HEK293T (cell line): ENCODE measurements at regions not wholly inside any gene's neighbourhood (a gene's known extent, or its start where the extent isn't known, plus 50 kb on each side); places are given as distances from the start of the nearest gene placed in this dataset.

ENCODE experiments used
- ELF4 ChIP-seq: fragments of 450-650 bp; IDR thresholded peaks from 2 replicates; pipeline ENCODE4 v1.6.1; 2017; ENCODE audit warnings: antibody characterized with exemption
- FOXA1 ChIP-seq: fragments of 450-650 bp; IDR thresholded peaks from 2 replicates; pipeline ENCODE4 v1.6.1; 2016; ENCODE audit warnings: mild to moderate bottlenecking
- HDGF ChIP-seq: fragments of 450-650 bp; IDR thresholded peaks from 2 replicates; pipeline ENCODE4 v1.6.1; 2017; ENCODE audit warnings: antibody characterized with exemption, borderline replicate concordance
- LEF1 ChIP-seq: fragments of 450-650 bp; IDR thresholded peaks from 2 replicates; pipeline ENCODE4 v1.6.1; 2017; ENCODE audit warnings: mild to moderate bottlenecking, borderline replicate concordance
- NFRKB ChIP-seq: fragments of 450-650 bp; IDR thresholded peaks from 2 replicates; pipeline ENCODE4 v1.6.1; 2016; ENCODE audit warnings: mild to moderate bottlenecking, moderate library complexity
- SP1 ChIP-seq: fragments of 450-650 bp; IDR thresholded peaks from 2 replicates; pipeline ENCODE4 v1.6.1; 2017

DNA sequence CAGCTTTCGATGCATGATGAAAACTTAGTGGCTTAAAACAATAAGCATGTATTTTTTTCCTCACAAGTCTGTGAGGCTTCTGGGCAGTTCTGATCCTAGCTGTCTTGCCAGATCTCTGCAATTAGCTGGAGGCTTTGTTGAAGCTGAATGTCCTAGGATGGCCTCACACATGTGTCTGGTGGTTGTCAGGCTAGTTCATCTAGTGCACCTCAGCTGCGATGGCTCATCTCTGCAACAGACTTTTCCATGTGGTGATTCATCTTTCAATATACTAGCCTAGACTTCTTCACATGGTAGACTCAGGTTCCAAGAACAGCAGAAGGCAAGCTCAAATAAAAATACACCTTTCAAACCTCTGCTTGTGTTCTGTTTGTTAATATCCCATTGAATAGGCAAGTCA lies 66.5 kb upstream of the IL1RAPL1 start:
- TF ChIP-seq SP1 (no peak), HDGF (no peak), NFRKB (no peak), FOXA1 (no peak), LEF1 (no peak), ELF4 (no peak)
